Mesendoderm (in vitro differentiated cells): ENCODE measurements at regions not wholly inside any gene's neighbourhood (a gene's known extent, or its start where the extent isn't known, plus 50 kb on each side); places are given as distances from the start of the nearest gene placed in this dataset.

ENCODE experiments used
- DNase-seq: peaks from one replicate; pipeline ENCODE4 v3.0.0; 2013
- H2AK5ac ChIP-seq: 2 replicates; pipeline ENCODE4 v1.6.1; 2013; ENCODE audit warnings: low read length, inconsistent platforms
- H2BK120ac ChIP-seq: 2 replicates; pipeline ENCODE4 v1.6.1; 2013; ENCODE audit warnings: low read depth, mild to moderate bottlenecking, low read length, moderate library complexity, mixed read lengths
- H2BK15ac ChIP-seq: replicated peaks from 2 replicates; pipeline ENCODE4 v1.6.1; 2013; ENCODE audit warnings: low read depth, mild to moderate bottlenecking, moderate library complexity
- H2BK5ac ChIP-seq: 2 replicates; pipeline ENCODE4 v1.6.1; 2013; ENCODE audit warnings: low read length, inconsistent platforms
- H3K18ac ChIP-seq: 2 replicates; pipeline ENCODE4 v1.6.1; 2013; ENCODE audit warnings: mild to moderate bottlenecking, low read length, mixed read lengths
- H3K23ac ChIP-seq: one replicate; pipeline ENCODE4 v1.6.1; 2013; ENCODE audit warnings: low read length
- H3K27ac ChIP-seq: 2 replicates; pipeline ENCODE4 v1.5.1; 2013; ENCODE audit warnings: low read depth, mild to moderate bottlenecking, inconsistent platforms, low read length, moderate library complexity
- H3K27me3 ChIP-seq: 2 replicates; pipeline ENCODE4 v1.6.1; 2013; ENCODE audit warnings: low read length, control low read depth, mild to moderate bottlenecking, inconsistent platforms; ENCODE audit not compliant: insufficient read depth, poor library complexity
- H3K36me3 ChIP-seq: 2 replicates; pipeline ENCODE4 v1.6.1; 2013; ENCODE audit warnings: low read length, inconsistent platforms; ENCODE audit not compliant: control insufficient read depth, insufficient read depth
- H3K4ac ChIP-seq: one replicate; pipeline ENCODE4 v1.6.1; 2013; ENCODE audit warnings: low read depth, mild to moderate bottlenecking, low read length, moderate library complexity
- H3K4me1 ChIP-seq: 2 replicates; pipeline ENCODE4 v1.6.1; 2013; ENCODE audit warnings: low read depth, low read length, inconsistent platforms; ENCODE audit not compliant: control insufficient read depth
- H3K4me2 ChIP-seq: 2 replicates; pipeline ENCODE4 v1.6.1; 2013; ENCODE audit warnings: low read length
- H3K4me3 ChIP-seq: 2 replicates; pipeline ENCODE4 v1.5.1; 2013; ENCODE audit warnings: mild to moderate bottlenecking, low read length
- H3K56ac ChIP-seq: one replicate; pipeline ENCODE4 v1.6.1; 2013; ENCODE audit warnings: low read length
- H3K79me1 ChIP-seq: 2 replicates; pipeline ENCODE4 v1.6.1; 2013; ENCODE audit warnings: low read length, inconsistent platforms
- H3K79me2 ChIP-seq: 2 replicates; pipeline ENCODE4 v1.6.1; 2013; ENCODE audit warnings: mild to moderate bottlenecking, low read length; ENCODE audit not compliant: control insufficient read depth, insufficient read depth
- H3K9ac ChIP-seq: 2 replicates; pipeline ENCODE4 v1.6.1; 2013; ENCODE audit warnings: low read length, inconsistent platforms
- H4K5ac ChIP-seq: one replicate; pipeline ENCODE4 v1.6.1; 2013; ENCODE audit warnings: low read length
- H4K8ac ChIP-seq: one replicate; pipeline ENCODE4 v1.6.1; 2013; ENCODE audit warnings: low read depth, mild to moderate bottlenecking, control low read depth, low read length, moderate library complexity
- WGBS: extraction: QIAGEN DNeasy Blood & Tissue Kit; methylation state at CpG from one replicate; pipeline ENCODE4 v1.1.7; 2013; ENCODE audit warnings: low lambda C conversion rate, missing lambda C conversion rate; ENCODE audit not compliant: insufficient coverage; ENCODE audit errors: extremely low coverage; 5-methylcytosine and 5-hydroxymethylcytosine counted together

DNA sequence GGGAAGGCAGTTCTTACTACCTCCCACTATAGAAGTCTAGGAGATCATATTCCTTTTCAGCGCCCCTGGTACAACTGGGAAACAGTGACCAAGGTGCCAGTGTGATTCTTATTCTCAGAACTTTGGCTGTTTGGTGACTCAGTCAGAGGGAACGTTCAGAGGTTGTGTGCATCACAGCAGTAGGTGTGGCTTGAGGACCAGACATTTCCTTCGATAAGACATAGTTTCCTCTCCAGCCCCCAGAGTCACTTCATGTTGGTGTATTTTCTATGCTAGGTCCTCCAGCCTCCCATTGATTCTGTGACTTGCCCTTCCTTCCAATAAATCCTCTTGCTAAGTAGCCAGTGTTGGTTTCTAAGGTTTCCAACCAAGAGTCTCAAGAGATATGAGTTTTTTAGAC lies 171.9 kb upstream of the MPPED2 start:
- Histone ChIP-seq H3K27ac (no peak overlapping the region), H3K4me2 (no peak overlapping the region), H3K4me1 (no peaks in the 10 kb centered on the region), H3K79me2 (no peaks in the 10 kb centered on the region), H3K27me3 (no peaks in the 10 kb centered on the region), H3K56ac (no peak overlapping the region), H3K4me3 (no peak overlapping the region), H3K36me3 (no peaks in the 10 kb centered on the region), H4K5ac (no peak overlapping the region), H3K9ac (no peak overlapping the region), H2BK15ac (no peak overlapping the region), H2BK5ac (no peak overlapping the region), H2AK5ac (no peak overlapping the region), H3K4ac (no peak overlapping the region), H3K79me1 (no peaks in the 10 kb centered on the region), H3K18ac (no peak overlapping the region), H2BK120ac (no peak overlapping the region), H4K8ac (no peak overlapping the region), H3K23ac (no peak overlapping the region)
- no CpG with 5 or more reads among the region's 3 CpGs for whole genome bisulfite sequencing
- no peak for DNase-seq

DNA sequence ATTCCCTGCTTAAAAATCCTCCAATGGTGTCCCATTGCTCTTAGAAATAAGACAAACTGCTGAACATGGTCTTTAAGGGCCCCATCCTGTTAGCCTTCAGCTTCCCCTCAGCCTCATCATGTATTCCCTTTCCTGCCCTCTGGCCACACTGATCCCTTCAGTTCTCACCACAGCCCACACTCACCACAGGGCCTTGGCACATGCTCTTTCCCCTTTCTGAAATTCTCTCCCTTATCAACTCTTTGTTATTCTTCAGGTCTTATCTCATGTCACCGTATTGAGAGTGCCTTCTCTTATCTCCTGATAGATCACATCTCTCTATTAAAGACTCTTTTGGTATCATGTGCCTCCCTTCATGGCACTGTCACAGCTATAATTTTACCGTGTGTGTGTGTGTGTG lies 167.8 kb upstream of the MPPED2 start:
- Histone ChIP-seq H3K4me3 (no peak overlapping the region), H3K4me1 (no peaks in the 10 kb centered on the region), H3K56ac (no peak overlapping the region), H3K18ac (no peak overlapping the region), H3K27me3 (no peaks in the 10 kb centered on the region), H3K27ac (no peak overlapping the region), H4K5ac (no peak overlapping the region), H3K4ac (no peak overlapping the region), H3K9ac (no peak overlapping the region), H3K4me2 (no peak overlapping the region), H3K79me2 (no peaks in the 10 kb centered on the region), H2AK5ac (no peak overlapping the region), H2BK5ac (no peak overlapping the region), H2BK120ac (no peak overlapping the region), H4K8ac (no peak overlapping the region), H3K36me3 (no peaks in the 10 kb centered on the region), H3K79me1 (no peaks in the 10 kb centered on the region), H3K23ac (no peak overlapping the region), H2BK15ac (no peak overlapping the region)
- WGBS, result no CpG with 5 or more reads among the region's 2 CpGs
- DNase-seq, result no peak

DNA sequence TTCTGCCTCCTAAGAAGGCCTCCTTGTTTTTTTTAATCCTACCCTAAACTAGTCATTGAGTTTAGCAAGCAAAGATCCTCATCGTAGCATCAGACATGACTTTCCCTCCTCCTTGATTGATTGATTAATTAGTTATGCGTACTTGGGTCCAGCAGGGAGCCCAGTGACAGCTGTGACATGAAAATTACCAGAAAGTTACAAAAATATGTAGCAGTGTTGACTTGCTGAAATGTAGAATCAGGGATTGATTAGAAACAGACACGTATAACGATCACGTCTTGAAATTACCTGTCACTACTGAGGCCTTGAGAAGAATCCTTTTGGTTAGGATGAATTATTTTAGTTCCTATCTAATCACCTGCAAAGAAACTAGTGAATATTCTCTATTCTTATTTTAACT lies 167.4 kb upstream of the MPPED2 start:
- H3K79me2 ChIP-seq, result no peaks in the 10 kb centered on the region
- H3K23ac ChIP-seq, result no peak overlapping the region
- no peak overlapping the region for H3K56ac ChIP-seq
- no peak overlapping the region for H3K9ac ChIP-seq
- H3K27me3 ChIP-seq, result no peaks in the 10 kb centered on the region
- H3K79me1 ChIP-seq, result no peaks in the 10 kb centered on the region
- H3K18ac ChIP-seq, result no peak overlapping the region
- H4K8ac ChIP-seq, result no peak overlapping the region
- no peaks in the 10 kb centered on the region for H3K36me3 ChIP-seq
- H4K5ac ChIP-seq, result no peak overlapping the region
- H3K4me3 ChIP-seq, result no peak overlapping the region
- no peak overlapping the region for H3K27ac ChIP-seq
- H2BK5ac ChIP-seq, result no peak overlapping the region
- H3K4me1 ChIP-seq, result no peaks in the 10 kb centered on the region
- no peak overlapping the region for H3K4me2 ChIP-seq
- no peak overlapping the region for H3K4ac ChIP-seq
- H2BK15ac ChIP-seq, result no peak overlapping the region
- no peak overlapping the region for H2AK5ac ChIP-seq
- WGBS, result no CpG with 5 or more reads among the region's 5 CpGs
- no peak overlapping the region for H2BK120ac ChIP-seq
- DNase-seq, result no peak

DNA sequence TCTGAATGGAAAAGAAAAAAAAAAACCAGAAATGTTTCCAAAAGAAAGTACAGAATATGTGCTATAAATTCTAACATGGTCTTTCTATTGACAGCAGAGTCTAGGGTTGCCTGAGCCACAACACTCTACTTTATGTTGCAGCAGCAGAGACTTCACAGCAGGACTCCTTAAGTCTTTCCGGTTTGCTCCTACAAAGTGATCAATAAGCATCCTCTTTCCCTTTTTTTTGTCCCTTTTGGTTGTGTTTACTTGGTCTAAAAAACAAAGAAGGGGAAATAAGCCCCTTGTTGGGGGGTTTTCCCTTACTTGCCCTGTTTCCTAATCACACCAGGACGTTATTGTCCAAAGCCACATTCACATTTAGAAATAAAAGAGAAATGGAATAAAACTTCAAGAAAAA lies 163.1 kb upstream of the MPPED2 start:
- Histone ChIP-seq H3K36me3 (no peaks in the 10 kb centered on the region), H3K27ac (no peak overlapping the region), H3K4me3 (no peak overlapping the region), H2AK5ac (no peak overlapping the region), H4K5ac (no peak overlapping the region), H3K4ac (no peak overlapping the region), H3K9ac (no peak overlapping the region), H3K79me2 (no peaks in the 10 kb centered on the region), H3K56ac (no peak overlapping the region), H2BK120ac (no peak overlapping the region), H2BK5ac (no peak overlapping the region), H3K23ac (no peak overlapping the region), H3K4me1 (no peaks in the 10 kb centered on the region), H4K8ac (no peak overlapping the region), H2BK15ac (no peak overlapping the region), H3K18ac (no peak overlapping the region), H3K79me1 (no peaks in the 10 kb centered on the region), H3K27me3 (no peaks in the 10 kb centered on the region), H3K4me2 (no peak overlapping the region)
- DNase-seq, result peak; percentile 31
- no CpG with 5 or more reads among the region's 2 CpGs for WGBS

DNA sequence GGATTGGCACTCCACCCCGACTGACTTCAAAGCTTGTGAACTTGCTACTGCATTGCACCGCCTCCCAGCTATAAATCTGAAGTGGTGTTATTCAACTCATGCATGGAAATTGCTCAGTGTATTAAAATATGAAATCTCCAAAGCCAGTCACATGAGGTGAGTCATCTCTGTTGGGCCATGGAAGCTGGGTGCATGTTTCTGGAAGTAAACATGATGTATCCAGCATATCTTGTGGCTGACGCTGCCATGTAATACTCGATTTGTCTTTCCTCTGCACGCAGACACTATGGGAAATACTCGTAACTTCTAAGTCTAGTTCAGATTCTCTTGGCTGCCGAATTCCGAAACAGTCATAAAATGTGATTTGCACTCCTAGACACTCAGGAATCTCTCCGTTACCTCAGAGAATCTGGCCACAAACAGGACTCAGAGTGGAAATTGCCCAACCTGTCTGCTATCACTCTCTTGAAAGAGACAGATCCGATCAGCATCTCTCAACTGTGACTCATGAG lies 154.9 kb upstream of the MPPED2 start:
- Histone ChIP-seq H2BK5ac (no peak overlapping the region), H3K79me1 (no peaks in the 10 kb centered on the region), H2BK15ac (no peak overlapping the region), H3K27ac (no peak overlapping the region), H3K23ac (no peak overlapping the region), H3K56ac (no peak overlapping the region), H4K8ac (no peak overlapping the region), H2BK120ac (no peak overlapping the region), H3K4me3 (no peak overlapping the region), H3K4me1 (no peaks in the 10 kb centered on the region), H3K79me2 (no peaks in the 10 kb centered on the region), H2AK5ac (no peak overlapping the region), H3K9ac (no peak overlapping the region), H3K18ac (no peak overlapping the region), H3K4ac (no peak overlapping the region), H3K4me2 (no peak overlapping the region), H3K36me3 (no peaks in the 10 kb centered on the region), H3K27me3 (no peaks in the 10 kb centered on the region), H4K5ac (no peak overlapping the region)
- no CpG with 5 or more reads among the region's 10 CpGs for WGBS
- DNase-seq, result no peak

DNA sequence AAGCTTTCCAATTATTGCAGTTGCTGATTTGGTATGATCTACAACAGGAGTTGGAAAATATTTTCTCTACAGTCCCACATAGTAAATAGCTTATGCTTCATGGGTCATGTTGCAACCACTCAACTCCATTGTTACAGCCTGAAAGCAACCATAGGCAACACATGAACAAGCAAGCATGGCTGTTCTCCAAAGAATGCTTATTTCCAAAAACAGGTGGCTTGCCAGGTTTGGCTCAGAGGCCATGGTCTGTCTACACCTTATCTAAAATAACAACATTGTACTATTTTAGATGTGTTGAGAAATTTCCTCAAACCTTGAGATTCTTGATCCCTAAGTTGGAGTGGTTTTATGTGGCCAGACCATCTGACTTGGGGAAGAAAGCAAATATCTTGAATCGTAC lies 153.9 kb upstream of the MPPED2 start:
- DNase-seq, result no peak
- no peak overlapping the region for H2BK15ac ChIP-seq
- H3K23ac ChIP-seq, result no peak overlapping the region
- H3K4me2 ChIP-seq, result no peak overlapping the region
- no peaks in the 10 kb centered on the region for H3K4me1 ChIP-seq
- H3K56ac ChIP-seq, result no peak overlapping the region
- H4K8ac ChIP-seq, result no peak overlapping the region
- no peaks in the 10 kb centered on the region for H3K27me3 ChIP-seq
- H3K18ac ChIP-seq, result no peak overlapping the region
- no peak overlapping the region for H2BK120ac ChIP-seq
- no peaks in the 10 kb centered on the region for H3K36me3 ChIP-seq
- no CpG with 5 or more reads among the region's 1 CpG for WGBS
- no peak overlapping the region for H3K4ac ChIP-seq
- H3K9ac ChIP-seq, result no peak overlapping the region
- H3K4me3 ChIP-seq, result no peak overlapping the region
- H2AK5ac ChIP-seq, result no peak overlapping the region
- no peaks in the 10 kb centered on the region for H3K79me2 ChIP-seq
- no peaks in the 10 kb centered on the region for H3K79me1 ChIP-seq
- H4K5ac ChIP-seq, result no peak overlapping the region
- H2BK5ac ChIP-seq, result no peak overlapping the region
- H3K27ac ChIP-seq, result no peak overlapping the region
